ENCODE measurements at regions not wholly inside any gene's neighbourhood (a gene's known extent, or its start where the extent isn't known, plus 50 kb on each side); places are given as distances from the start of the nearest gene placed in this dataset.

GRCh38 chr6:56349194-56349593, 101.8 kb upstream of the COL21A1 start:
- DNase-seq (ENCODE audit: low read depth in 4 of 4, low spot score in 3 of 4): no peak

- no peak for DNase-seq (ENCODE audit: low read depth in 4 of 4, low spot score in 3 of 4)
Measured at GRCh38 chr6:56348578-56348977, 101.2 kb upstream of the COL21A1 start.

- no peak for DNase-seq (ENCODE audit: low read depth in 4 of 4, low spot score in 3 of 4)
Measured at GRCh38 chr6:56347526-56347925, 100.1 kb upstream of the COL21A1 start.

DNA sequence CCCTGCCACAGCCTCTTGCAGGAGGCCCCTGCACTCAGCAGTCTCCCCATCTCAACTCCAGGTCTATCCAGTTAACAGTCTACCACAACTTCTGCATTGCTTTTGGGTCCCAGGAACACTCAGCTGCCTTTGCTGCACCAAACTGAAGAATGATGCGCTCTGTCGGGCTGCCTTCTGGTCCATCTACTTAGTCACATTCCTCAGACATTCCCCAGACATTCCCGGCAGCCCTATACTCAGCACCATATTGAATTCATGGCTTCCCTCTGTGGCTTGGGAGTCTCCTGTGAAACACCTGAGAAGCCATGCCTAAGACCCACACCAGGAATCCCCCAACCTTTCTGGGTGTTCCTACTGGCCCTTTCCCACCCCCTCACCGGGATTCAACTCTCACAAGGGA, 99.6 kb upstream of the COL21A1 start:
- DNase-seq (ENCODE audit: low read depth in 4 of 4, low spot score in 3 of 4): no peak

DNA sequence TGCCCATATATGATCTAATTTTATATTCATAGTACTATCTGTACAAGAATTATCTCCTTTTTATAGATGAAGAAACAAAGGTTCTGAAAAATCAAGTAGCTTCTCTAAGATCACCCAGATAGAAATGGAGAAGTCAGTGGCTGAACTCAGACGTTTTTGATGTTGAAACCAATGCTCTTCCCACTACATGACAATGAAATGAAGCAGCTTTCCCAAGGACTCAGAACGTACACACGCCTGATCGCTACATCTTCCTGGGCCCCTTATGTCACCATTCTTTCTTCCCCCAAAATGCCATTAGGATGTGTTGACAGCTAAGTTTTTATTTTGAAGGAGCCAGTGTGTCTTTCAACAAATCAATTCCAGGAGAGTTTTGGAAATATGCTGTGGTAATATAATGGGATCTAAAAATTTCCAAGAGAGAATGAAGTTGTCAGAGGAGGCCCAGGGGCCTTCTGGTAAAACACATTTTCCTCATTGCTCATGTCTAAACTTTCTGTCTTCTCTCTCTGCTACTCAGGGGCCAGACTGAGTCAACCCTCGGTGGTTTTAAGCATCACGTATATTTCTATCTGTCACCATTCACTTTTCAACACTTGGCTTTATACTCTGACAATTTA, 98.1 kb upstream of the COL21A1 start:
- no peak for DNase-seq (ENCODE audit: low read depth in 4 of 4, low spot score in 3 of 4)

DNA sequence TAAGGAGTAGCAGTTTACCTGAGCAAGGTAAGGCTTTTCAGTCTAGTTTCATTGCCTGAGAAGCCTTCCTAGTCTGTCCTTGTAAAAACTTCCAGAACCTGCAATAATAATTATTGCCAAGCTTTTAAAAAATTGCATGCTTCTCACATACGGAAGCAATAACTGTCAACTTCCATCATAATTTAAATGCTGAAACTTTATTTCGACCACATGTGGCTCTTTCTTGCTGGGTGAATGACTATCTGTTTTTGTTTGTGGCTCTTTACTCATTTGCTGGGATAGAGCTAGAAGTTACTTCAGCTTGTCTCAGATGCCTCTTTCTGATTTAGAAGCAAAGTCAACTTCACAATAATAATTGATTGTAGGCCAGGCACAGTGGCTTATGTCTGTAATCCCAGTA, 95.9 kb upstream of the COL21A1 start:
- DNase-seq (ENCODE audit: low read depth in 4 of 4, low spot score in 3 of 4): no peak

DNA sequence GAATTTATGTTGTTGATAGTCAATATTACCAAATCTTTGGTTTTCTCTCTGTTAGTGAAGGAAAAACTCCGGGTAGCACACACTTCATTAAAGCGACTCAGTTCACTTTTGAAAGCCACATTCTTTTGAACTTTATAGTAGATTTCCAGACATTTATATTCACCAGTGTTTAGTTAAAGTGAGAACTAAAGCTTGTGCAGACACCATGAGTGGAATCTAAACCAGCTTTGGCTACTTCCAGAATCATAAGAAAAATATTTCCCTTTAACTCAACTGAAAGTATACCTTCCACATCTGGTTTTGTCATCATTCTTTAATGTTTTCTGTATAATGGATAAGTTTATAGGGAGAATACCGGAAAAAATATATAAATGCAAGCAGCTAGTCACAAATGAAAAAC, 92.1 kb upstream of the COL21A1 start:
- no peak for DNase-seq (ENCODE audit: low read depth in 4 of 4, low spot score in 3 of 4)

- no peak for DNase-seq (ENCODE audit: low read depth in 4 of 4, low spot score in 3 of 4)
Measured at GRCh38 chr6:56335726-56336125, 88.3 kb upstream of the COL21A1 start.

DNA sequence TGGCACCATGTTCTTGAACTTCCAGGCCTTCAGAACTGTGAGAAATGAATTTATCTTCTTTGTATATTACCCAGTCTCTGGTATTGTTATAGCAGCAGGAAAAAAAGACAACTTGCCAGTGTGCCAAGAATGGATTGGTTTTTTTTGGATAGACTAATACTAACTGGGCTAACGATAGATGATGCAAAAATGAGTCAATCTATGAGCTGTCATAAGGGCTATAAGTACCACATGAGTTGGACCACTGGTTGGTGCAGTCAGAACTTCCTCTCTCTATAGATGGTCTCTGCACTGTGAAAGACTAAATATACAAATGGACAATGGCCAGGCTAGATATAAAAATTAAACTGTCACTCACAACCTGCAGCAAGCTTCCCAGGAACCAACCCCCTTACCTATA, 87.6 kb upstream of the COL21A1 start:
- DNase-seq (ENCODE audit: low read depth in 4 of 4, low spot score in 3 of 4): no peak

DNA sequence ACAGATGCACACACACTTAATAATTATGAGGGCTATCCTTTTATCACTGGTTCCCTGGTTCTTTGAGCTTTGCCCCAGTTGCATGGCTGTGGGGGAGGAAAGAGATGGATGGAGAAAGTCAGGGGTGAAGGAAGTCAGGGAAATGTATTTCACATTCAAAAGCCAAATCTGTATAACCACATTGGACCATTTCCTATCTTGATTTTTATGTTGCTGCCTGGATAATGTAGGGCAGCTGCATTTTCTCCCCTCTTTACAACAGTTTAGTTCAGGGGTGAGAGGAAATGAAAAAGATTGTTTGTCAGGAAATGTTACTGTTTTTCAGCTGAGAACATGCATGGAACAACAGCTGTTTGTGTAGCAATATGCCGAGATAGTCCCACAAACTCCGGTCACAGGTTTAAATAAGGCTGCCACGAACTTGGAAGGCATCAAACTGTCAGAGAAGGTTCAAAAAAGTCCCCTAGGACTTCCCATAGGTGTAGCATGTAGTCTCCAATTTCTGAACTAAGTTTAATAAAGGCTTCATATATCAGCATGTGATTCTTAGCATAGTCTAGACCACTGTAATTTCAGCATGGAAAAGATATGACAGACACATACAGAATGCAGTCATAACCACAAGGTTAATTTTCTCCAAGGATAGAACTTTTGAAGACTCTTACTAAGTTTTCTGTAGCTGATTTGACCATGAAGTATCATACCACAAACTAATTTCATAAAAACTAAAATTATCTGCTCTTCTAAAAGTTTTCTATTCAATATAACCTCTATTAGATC, 82.1 kb upstream of the COL21A1 start:
- peak; percentile 45 to 59 (median 48) for DNase-seq (ENCODE audit: low read depth in 4 of 4, low spot score in 3 of 4)

DNA sequence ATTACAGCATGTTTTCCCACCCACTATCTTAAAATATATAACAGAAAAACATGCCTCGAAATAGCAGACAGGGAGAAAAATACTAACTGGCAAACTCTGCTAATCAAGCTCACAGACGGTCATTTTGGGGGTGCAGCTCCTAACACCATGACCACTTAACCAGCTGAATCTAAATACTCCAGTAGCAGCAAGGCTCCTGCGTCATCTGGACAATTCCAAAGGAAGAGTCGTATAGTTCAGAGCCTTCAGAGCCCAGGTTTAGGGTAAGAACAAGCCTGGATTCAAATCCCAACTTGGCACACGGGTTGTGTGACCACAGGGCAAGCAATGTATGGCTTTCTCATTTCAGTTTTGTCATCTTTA, 81.3 kb upstream of the COL21A1 start:
- DNase-seq (ENCODE audit: low read depth in 4 of 4, low spot score in 3 of 4): peak in 1 of 4 donors; percentile 16

GRCh38 chr6:56327946-56328727, 80.8 kb upstream of the COL21A1 start:
- DNase-seq (ENCODE audit: low read depth in 4 of 4, low spot score in 3 of 4): peak in 1 of 4 donors; percentile 10

DNA sequence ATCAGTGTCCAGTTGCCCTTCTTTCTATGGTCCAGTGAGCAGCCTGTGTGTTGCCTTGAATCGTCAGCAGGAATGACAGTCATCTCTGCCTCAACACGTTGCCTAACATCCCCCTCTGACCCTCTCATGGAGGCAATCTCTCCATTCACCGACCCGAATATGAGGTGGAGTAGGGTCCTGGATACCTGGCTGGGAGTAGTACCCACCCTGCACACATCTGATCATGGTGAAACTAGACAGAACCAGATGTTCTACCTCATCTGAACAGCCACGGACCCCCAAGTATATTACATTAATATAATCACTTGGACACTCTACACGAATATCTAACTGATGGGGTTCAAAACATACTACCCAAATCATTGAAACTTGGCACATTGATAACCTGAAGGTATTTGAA, 77.0 kb upstream of the COL21A1 start:
- no peak for DNase-seq (ENCODE audit: low read depth in 4 of 4, low spot score in 3 of 4)

DNA sequence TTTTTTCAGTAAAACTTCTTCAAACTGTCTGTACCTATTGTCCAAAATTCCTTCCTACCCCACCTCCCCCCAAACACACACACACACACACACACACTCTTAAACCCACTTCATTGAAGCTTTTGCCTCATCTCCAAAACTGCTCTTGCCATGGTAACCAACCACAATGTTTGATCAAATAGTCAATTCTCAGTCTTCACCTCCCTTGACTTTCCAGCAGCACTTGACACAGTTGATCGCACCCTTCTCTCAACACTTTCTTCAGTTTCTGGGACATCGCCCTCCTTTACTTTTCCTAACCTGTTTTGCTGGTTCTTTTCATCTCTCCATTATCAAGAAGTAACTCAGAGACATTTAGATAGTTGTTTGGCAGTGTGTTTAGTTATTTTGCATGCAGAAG, 71.5 kb upstream of the COL21A1 start:
- DNase-seq (ENCODE audit: low read depth in 4 of 4, low spot score in 3 of 4): no peak

DNA sequence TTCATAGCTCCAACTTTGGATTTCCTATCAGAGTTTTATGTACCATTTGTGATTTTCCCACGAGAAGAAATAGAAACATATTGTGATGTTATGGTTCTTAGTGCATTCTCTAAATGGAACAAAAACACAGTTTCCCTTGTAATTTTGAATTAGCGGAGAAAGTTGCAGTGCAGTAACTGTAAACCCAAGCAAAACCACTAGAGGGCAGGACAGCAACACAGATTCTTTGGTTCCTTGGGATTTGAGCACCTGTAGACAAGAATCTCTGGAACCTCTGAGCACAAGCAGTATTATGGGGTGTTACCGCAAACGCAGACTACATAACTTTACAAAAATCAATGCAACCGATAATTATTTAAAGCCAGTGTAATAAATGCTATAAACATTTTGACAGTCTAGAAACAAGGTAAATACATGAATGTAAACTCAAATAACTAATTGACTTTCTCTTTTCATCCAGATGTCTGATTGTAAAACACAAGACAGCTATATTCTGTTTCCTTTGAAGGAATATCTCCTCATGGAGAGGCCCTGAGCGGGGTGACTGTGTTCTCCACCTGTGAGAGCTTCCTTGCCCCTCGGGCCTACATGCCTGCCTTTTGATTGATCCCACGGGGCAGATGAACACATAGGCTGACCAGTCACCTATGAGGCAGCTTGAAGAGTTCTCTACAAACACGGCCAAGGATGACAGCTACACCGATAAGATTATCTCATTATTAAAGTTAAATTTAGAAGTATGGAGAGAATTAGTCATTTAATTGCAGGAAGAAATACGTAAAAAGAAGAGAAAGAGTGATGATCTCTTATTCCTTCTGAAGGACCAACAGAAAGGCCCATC, 67.5 kb upstream of the COL21A1 start:
- DNase-seq (ENCODE audit: low read depth in 4 of 4, low spot score in 3 of 4): no peak

- no peak for DNase-seq (ENCODE audit: low read depth in 4 of 4, low spot score in 3 of 4)
Measured at GRCh38 chr6:56311533-56312448, 64.4 kb upstream of the COL21A1 start.

DNA sequence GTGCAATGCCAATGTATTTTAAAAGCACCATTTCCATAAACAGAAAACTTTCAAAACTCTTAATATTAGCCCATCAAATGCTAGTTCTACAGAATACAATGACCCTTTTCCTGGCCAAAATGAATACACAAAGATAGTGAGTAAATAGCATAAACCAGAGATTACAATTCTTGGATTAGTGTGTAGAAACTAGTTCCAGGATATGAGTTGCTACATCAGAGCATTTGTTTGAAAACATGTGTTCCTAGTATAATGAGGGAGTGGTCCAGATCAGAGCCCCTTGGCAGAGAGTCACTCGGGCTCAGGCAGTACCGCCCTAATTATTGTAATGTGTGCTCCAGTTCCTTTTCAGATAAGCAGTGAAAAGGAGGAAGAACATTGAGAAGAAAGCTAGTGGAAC, 63.7 kb upstream of the COL21A1 start:
- DNase-seq (ENCODE audit: low read depth in 4 of 4, low spot score in 3 of 4): no peak

DNA sequence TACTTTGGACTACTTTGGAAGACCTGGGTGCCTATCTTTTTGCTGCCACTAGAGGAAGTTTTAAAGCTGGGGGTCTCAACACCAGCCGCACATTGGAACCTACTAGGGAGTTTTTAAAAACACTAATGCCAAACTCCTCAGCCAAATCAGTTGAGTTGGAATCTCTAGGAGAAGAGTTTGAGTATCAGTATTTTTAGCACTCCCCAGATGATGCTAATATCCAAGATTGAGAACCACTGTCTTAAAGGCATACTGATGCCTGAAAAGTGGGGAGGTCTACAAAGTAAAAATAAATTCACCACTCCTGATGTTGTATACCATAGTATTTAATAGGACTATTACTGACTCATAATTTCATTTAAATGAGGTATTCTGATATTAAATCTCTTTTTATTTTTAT, 62.9 kb upstream of the COL21A1 start:
- DNase-seq (ENCODE audit: low read depth in 4 of 4, low spot score in 3 of 4): no peak

GRCh38 chr6:56299916-56300315, 52.5 kb upstream of the COL21A1 start:
- DNase-seq (ENCODE audit: low read depth in 4 of 4, low spot score in 3 of 4): no peak
